A549 (cell line): ENCODE measurements at regions not wholly inside any gene's neighbourhood (a gene's known extent, or its start where the extent isn't known, plus 50 kb on each side); places are given as distances from the start of the nearest gene placed in this dataset.

ENCODE experiments used
- HOXB5 ChIP-seq: fragments of 250-450 bp; sonication (Bioruptor Pico); IDR thresholded peaks from 2 replicates; pipeline ENCODE4 v1.5.0; 2020; ENCODE audit warnings: mild to moderate bottlenecking, moderate library complexity
- NFE2L2 ChIP-seq: fragments of 150-350 bp; conservative IDR thresholded peaks from 2 replicates; pipeline ENCODE4 v1.6.1; 2014; ENCODE audit warnings: low read length
- POLR2A ChIP-seq: IDR thresholded peaks from 2 replicates; pipeline ENCODE4 v1.6.1; 2012; ENCODE audit warnings: mild to moderate bottlenecking, low read length
- RAD21 ChIP-seq, 2 experiments: fragments of >200 bp in 1 of 2; sonication (Bioruptor Twin) in 1 of 2; formaldehyde crosslinking in 1 of 2; IDR thresholded peaks in 1 of 2; conservative IDR thresholded peaks in 1 of 2; 2 replicates in 1 of 2; 3 replicates in 1 of 2; pipeline ENCODE4 v1.6.1; 2012 to 2018; ENCODE audit warnings: inconsistent platforms in 1 of 2
- TF ChIP-seq, protein P1 (sequence below): fragments of >200 bp; sonication (Bioruptor Twin); formaldehyde crosslinking; IDR thresholded peaks from 3 replicates; pipeline ENCODE4 v1.5.1; 2016
- TF ChIP-seq, protein P2 (sequence below): fragments of 450-650 bp; IDR thresholded peaks from 2 replicates; pipeline ENCODE4 v1.6.1; 2014; ENCODE audit warnings: antibody characterized with exemption
- TF ChIP-seq, protein P3 (sequence below): fragments of 250-450 bp; sonication (Bioruptor Pico); IDR thresholded peaks from 2 replicates; pipeline ENCODE4 v1.5.0; 2021; ENCODE audit warnings: mild to moderate bottlenecking, moderate library complexity, borderline replicate concordance
- TF ChIP-seq, protein P4 (sequence below): fragments of 200-600 bp; sonication (generic); IDR thresholded peaks from 2 replicates; pipeline ENCODE4 v1.6.1; 2016; ENCODE audit warnings: antibody characterized with exemption, mild to moderate bottlenecking, moderate library complexity

DNA sequence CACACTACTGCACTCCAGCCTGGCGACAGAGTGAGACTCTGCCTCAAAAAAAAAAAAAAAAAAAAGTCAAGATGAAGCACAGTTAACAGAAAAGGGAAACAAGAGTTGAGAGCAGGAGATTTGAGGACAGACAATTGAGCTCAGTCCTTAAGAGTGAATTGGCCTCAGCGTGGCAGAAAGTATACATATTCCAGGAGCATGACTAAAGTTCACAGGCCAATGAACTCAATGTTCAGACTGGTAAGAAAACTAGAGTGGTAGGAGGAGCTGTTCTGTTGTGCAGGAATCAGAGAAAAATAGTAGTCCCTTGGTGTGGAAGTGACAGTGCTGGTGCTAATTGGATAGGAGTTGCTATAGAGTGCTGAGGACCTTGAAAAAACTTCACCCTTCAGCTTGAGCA lies 60.0 kb downstream of the NRN1 start:
- TF ChIP-seq, protein P1, sequence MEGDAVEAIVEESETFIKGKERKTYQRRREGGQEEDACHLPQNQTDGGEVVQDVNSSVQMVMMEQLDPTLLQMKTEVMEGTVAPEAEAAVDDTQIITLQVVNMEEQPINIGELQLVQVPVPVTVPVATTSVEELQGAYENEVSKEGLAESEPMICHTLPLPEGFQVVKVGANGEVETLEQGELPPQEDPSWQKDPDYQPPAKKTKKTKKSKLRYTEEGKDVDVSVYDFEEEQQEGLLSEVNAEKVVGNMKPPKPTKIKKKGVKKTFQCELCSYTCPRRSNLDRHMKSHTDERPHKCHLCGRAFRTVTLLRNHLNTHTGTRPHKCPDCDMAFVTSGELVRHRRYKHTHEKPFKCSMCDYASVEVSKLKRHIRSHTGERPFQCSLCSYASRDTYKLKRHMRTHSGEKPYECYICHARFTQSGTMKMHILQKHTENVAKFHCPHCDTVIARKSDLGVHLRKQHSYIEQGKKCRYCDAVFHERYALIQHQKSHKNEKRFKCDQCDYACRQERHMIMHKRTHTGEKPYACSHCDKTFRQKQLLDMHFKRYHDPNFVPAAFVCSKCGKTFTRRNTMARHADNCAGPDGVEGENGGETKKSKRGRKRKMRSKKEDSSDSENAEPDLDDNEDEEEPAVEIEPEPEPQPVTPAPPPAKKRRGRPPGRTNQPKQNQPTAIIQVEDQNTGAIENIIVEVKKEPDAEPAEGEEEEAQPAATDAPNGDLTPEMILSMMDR: no peak
- TF ChIP-seq, protein P2, sequence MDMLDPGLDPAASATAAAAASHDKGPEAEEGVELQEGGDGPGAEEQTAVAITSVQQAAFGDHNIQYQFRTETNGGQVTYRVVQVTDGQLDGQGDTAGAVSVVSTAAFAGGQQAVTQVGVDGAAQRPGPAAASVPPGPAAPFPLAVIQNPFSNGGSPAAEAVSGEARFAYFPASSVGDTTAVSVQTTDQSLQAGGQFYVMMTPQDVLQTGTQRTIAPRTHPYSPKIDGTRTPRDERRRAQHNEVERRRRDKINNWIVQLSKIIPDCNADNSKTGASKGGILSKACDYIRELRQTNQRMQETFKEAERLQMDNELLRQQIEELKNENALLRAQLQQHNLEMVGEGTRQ: no peak
- no peak for TF ChIP-seq NFE2L2
- no peak for TF ChIP-seq HOXB5 (CRISPR knock-in tag)
- TF ChIP-seq, protein P3, sequence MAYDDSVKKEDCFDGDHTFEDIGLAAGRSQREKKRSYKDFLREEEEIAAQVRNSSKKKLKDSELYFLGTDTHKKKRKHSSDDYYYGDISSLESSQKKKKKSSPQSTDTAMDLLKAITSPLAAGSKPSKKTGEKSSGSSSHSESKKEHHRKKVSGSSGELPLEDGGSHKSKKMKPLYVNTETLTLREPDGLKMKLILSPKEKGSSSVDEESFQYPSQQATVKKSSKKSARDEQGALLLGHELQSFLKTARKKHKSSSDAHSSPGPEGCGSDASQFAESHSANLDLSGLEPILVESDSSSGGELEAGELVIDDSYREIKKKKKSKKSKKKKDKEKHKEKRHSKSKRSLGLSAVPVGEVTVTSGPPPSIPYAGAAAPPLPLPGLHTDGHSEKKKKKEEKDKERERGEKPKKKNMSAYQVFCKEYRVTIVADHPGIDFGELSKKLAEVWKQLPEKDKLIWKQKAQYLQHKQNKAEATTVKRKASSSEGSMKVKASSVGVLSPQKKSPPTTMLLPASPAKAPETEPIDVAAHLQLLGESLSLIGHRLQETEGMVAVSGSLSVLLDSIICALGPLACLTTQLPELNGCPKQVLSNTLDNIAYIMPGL (CRISPR knock-in tag): no peak
- no peak for TF ChIP-seq POLR2A
- TF ChIP-seq, protein P4, sequence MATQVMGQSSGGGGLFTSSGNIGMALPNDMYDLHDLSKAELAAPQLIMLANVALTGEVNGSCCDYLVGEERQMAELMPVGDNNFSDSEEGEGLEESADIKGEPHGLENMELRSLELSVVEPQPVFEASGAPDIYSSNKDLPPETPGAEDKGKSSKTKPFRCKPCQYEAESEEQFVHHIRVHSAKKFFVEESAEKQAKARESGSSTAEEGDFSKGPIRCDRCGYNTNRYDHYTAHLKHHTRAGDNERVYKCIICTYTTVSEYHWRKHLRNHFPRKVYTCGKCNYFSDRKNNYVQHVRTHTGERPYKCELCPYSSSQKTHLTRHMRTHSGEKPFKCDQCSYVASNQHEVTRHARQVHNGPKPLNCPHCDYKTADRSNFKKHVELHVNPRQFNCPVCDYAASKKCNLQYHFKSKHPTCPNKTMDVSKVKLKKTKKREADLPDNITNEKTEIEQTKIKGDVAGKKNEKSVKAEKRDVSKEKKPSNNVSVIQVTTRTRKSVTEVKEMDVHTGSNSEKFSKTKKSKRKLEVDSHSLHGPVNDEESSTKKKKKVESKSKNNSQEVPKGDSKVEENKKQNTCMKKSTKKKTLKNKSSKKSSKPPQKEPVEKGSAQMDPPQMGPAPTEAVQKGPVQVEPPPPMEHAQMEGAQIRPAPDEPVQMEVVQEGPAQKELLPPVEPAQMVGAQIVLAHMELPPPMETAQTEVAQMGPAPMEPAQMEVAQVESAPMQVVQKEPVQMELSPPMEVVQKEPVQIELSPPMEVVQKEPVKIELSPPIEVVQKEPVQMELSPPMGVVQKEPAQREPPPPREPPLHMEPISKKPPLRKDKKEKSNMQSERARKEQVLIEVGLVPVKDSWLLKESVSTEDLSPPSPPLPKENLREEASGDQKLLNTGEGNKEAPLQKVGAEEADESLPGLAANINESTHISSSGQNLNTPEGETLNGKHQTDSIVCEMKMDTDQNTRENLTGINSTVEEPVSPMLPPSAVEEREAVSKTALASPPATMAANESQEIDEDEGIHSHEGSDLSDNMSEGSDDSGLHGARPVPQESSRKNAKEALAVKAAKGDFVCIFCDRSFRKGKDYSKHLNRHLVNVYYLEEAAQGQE: no peak
- no peak for TF ChIP-seq RAD21 (conservative IDR thresholded peaks at IDR 0.05 in 1 of 2, IDR thresholded peaks at IDR 0.05 in 1 of 2)
